H1 (cell line): ENCODE measurements at regions not wholly inside any gene's neighbourhood (a gene's known extent, or its start where the extent isn't known, plus 50 kb on each side); places are given as distances from the start of the nearest gene placed in this dataset.

Experiments
- CTCF ChIA-PET: fragments of 300-600 bp; sonication (Branson Sonifier 250); formaldehyde crosslinking; loops from one replicate; lab custom pipeline; 2021; ENCODE audit not compliant: partially characterized antibody; lab: Charles Lee
- POLR2A ChIA-PET: fragments of 300-600 bp; sonication (Branson Sonifier 250); formaldehyde crosslinking; loops from one replicate; lab custom pipeline; 2021; ENCODE audit warnings: inconsistent platforms; ENCODE audit not compliant: partially characterized antibody; lab: Charles Lee
- DNase-seq, 2 experiments: peaks; one replicate each; pipeline versions ENCODE4 v3.0.0 to v3.0.0-alpha.2; 2010 to 2022; ENCODE audit warnings: low spot score in 2 of 2, low read depth in 1 of 2, mixed read lengths in 1 of 2
- FAIRE-seq: peaks from 2 replicates; lab custom pipeline; 2011; peaks lifted over from hg19 to GRCh38; lab: Jason Lieb, UNC
- H2AFZ ChIP-seq: 2 replicates; pipeline ENCODE4 v1.8.1; 2012; ENCODE audit warnings: low read length, inconsistent platforms
- H2AK5ac ChIP-seq: 2 replicates; pipeline ENCODE4 v1.6.1; 2013; ENCODE audit warnings: low read depth, low read length
- H2BK120ac ChIP-seq: replicated peaks from 2 replicates; pipeline ENCODE3; 2013; ENCODE audit warnings: low read depth, low read length, inconsistent platforms
- H2BK12ac ChIP-seq: 2 replicates; pipeline ENCODE4 v1.6.1; 2013; ENCODE audit warnings: low read depth, low read length
- H2BK15ac ChIP-seq: 2 replicates; pipeline ENCODE4 v1.6.1; 2013; ENCODE audit warnings: low read length
- H2BK20ac ChIP-seq: 2 replicates; pipeline ENCODE4 v1.6.1; 2013; ENCODE audit warnings: low read length
- H2BK5ac ChIP-seq: 2 replicates; pipeline ENCODE4 v1.6.1; 2013; ENCODE audit warnings: low read depth, low read length
- H3K14ac ChIP-seq: 2 replicates; pipeline ENCODE4 v1.6.1; 2013; ENCODE audit warnings: inconsistent platforms; ENCODE audit not compliant: insufficient read length
- H3K18ac ChIP-seq: 2 replicates; pipeline ENCODE4 v1.6.1; 2013; ENCODE audit warnings: low read length; ENCODE audit errors: extremely low read depth
- H3K23ac ChIP-seq: 2 replicates; pipeline ENCODE4 v1.6.1; 2013; ENCODE audit warnings: inconsistent platforms; ENCODE audit not compliant: insufficient read length
- H3K23me2 ChIP-seq: 2 replicates; pipeline ENCODE4 v1.6.1; 2013; ENCODE audit warnings: low read depth, low read length
- H3K27ac ChIP-seq: 2 replicates; pipeline ENCODE4 v1.6.1; 2011; ENCODE audit warnings: low read depth, low read length, inconsistent platforms
- H3K27me3 ChIP-seq, 4 experiments: replicated peaks in 1 of 4; 1 replicate in 1 of 4; 2 replicates in 3 of 4; pipeline versions ENCODE4 v1.6.1 to v1.8.1; 2011 to 2013; ENCODE audit warnings: low read length in 3 of 4, mild to moderate bottlenecking in 3 of 4, inconsistent platforms in 2 of 4, mixed read lengths in 2 of 4, moderate library complexity in 1 of 4; ENCODE audit not compliant: control insufficient read depth in 3 of 4, insufficient read depth in 3 of 4; ENCODE audit errors: extremely low read depth in 1 of 4
- H3K36me3 ChIP-seq, 4 experiments: 2 replicates each; pipeline versions ENCODE4 v1.6.1 to v1.8.1; 2011 to 2013; ENCODE audit warnings: mild to moderate bottlenecking in 4 of 4, low read length in 3 of 4, moderate library complexity in 2 of 4, control low read depth in 1 of 4, inconsistent platforms in 1 of 4; ENCODE audit not compliant: insufficient read depth in 4 of 4, control insufficient read depth in 2 of 4
- H3K4ac ChIP-seq: replicated peaks from 2 replicates; pipeline ENCODE3; 2013; ENCODE audit warnings: low read length, low read depth, mixed read lengths, inconsistent platforms; ENCODE audit not compliant: insufficient read length
- H3K4me1 ChIP-seq, 4 experiments: replicated peaks in 1 of 4; 1 replicate in 1 of 4; 2 replicates in 3 of 4; pipeline versions ENCODE4 v1.6.1 to v1.8.1; 2011 to 2013; ENCODE audit warnings: low read length in 3 of 4, inconsistent platforms in 2 of 4, mixed read lengths in 1 of 4; ENCODE audit not compliant: insufficient read depth in 4 of 4, control insufficient read depth in 3 of 4
- H3K4me2 ChIP-seq, 2 experiments: 2 replicates each; pipeline versions ENCODE4 v1.6.1 to v1.8.1; 2011 to 2013; ENCODE audit warnings: low read depth in 2 of 2, low read length in 2 of 2, control low read depth in 1 of 2, inconsistent platforms in 1 of 2, mild to moderate bottlenecking in 1 of 2; ENCODE audit not compliant: insufficient read depth in 1 of 2
- H3K4me3 ChIP-seq, 4 experiments: fragments of 200-600, 300-600 bp in 1 of 4; sonication (generic), shearing (Covaris generic), sonication (Bioruptor Twin) in 1 of 4; 2 replicates each; pipeline versions ENCODE4 v1.5.1 to v1.8.1; 2011 to 2016; ENCODE audit warnings: low read length in 4 of 4, low read depth in 3 of 4, control low read depth in 2 of 4, inconsistent platforms in 2 of 4, mild to moderate bottlenecking in 2 of 4, mixed read lengths in 1 of 4, moderate library complexity in 1 of 4; ENCODE audit not compliant: insufficient read depth in 2 of 4; ENCODE audit errors: extremely low read depth in 1 of 4
- H3K56ac ChIP-seq: replicated peaks from 2 replicates; pipeline ENCODE3; 2013; ENCODE audit warnings: low read depth, mild to moderate bottlenecking, mixed read lengths, low read length, inconsistent platforms; ENCODE audit not compliant: insufficient read length
- H3K79me1 ChIP-seq: 2 replicates; pipeline ENCODE4 v1.6.1; 2013; ENCODE audit warnings: low read depth, low read length, control low read depth
- H3K79me2 ChIP-seq, 2 experiments: 2 replicates each; pipeline versions ENCODE4 v1.6.1 to v1.8.1; 2012 to 2013; ENCODE audit warnings: low read length in 2 of 2, mild to moderate bottlenecking in 2 of 2, inconsistent platforms in 1 of 2; ENCODE audit not compliant: insufficient read depth in 2 of 2, control insufficient read depth in 1 of 2
- H3K9ac ChIP-seq, 4 experiments: replicated peaks in 1 of 4; 1 replicate in 1 of 4; 2 replicates in 3 of 4; pipeline versions ENCODE4 v1.6.1 to v1.8.1; 2011 to 2013; ENCODE audit warnings: low read depth in 3 of 4, low read length in 3 of 4, control low read depth in 2 of 4, mild to moderate bottlenecking in 2 of 4, moderate library complexity in 2 of 4, inconsistent platforms in 1 of 4; ENCODE audit errors: extremely low read depth in 1 of 4
- H3K9me3 ChIP-seq, 2 experiments: 2 replicates each; pipeline versions ENCODE4 v1.6.1 to v1.8.1; 2012 to 2013; ENCODE audit warnings: mild to moderate bottlenecking in 2 of 2, moderate library complexity in 2 of 2, control low read depth in 1 of 2, inconsistent platforms in 1 of 2, low read depth in 1 of 2, low read length in 1 of 2, mixed read lengths in 1 of 2; ENCODE audit not compliant: insufficient read depth in 2 of 2
- H4K20me1 ChIP-seq, 2 experiments: replicated peaks in 1 of 2; 2 replicates each; pipeline versions ENCODE3 to v1.8.1; 2011 to 2013; ENCODE audit warnings: inconsistent platforms in 2 of 2, low read length in 2 of 2, mild to moderate bottlenecking in 1 of 2; ENCODE audit not compliant: insufficient read depth in 2 of 2, control insufficient read depth in 1 of 2
- H4K5ac ChIP-seq: 2 replicates; pipeline ENCODE4 v1.6.1; 2013; ENCODE audit warnings: low read length, low read depth, mixed read lengths, inconsistent platforms; ENCODE audit not compliant: insufficient read length
- H4K8ac ChIP-seq: 2 replicates; pipeline ENCODE4 v1.8.0; 2013; ENCODE audit warnings: mild to moderate bottlenecking, moderate library complexity, low read length, inconsistent platforms; ENCODE audit not compliant: insufficient read depth; ENCODE audit errors: extremely low read depth
- H4K91ac ChIP-seq: replicated peaks from 2 replicates; pipeline ENCODE3; 2013; ENCODE audit warnings: low read length, mixed read lengths, inconsistent platforms; ENCODE audit not compliant: insufficient read length
- MAFK ChIP-seq: IDR thresholded peaks from 2 replicates; pipeline ENCODE4 v1.6.1; 2012; ENCODE audit warnings: low read depth, mild to moderate bottlenecking, improper control_type of control experiment, low read length
- WGBS, 2 experiments: shearing (Covaris generic) in 1 of 2; methylation state at CpG; one replicate each; pipeline versions ENCODE4 v1.1.6 to v1.1.7; 2013 to 2015; ENCODE audit warnings: low lambda C conversion rate in 2 of 2, mixed read lengths in 2 of 2, inconsistent platforms in 1 of 2, low coverage in 1 of 2, missing lambda C conversion rate in 1 of 2; ENCODE audit not compliant: insufficient replicate concordance in 2 of 2, insufficient coverage in 1 of 2, insufficient read length in 1 of 2; ENCODE audit errors: extremely low coverage in 1 of 2, missing lambda C conversion rate in 1 of 2; 5-methylcytosine and 5-hydroxymethylcytosine counted together

DNA sequence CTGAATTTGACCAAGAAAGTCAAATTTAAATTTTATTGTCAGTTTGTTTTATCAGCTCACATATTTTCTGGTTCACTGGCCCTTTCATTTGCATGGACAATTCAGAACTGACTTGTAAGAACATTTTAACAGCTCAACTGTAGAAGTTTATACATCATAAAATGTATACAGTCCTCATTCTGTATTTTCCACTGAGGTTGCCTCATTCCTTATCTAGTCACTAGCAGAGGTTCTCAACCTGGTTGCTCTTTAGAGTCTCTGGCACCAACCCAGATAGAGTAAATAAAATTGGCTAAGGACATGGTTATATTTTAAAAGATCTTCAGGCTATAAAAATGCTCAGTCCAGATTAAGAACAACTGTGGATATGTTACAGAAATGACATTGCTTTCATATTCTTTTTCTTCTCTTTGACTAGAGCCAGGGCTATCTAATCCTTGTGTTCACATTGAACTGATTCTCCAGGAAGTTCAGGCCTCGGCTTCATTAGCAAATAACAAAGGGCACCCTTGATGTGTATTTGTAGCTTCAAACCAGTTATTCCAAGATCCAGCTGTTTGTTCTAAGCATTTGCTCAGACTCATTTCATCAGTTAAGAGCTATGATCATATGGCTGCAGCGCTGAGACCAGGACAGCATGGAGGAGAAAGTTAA is 782.5 kb downstream of the ETS1 start:
- H3K9me3 ChIP-seq, result no peaks in the 10 kb centered on the region
- CTCF ChIA-PET, result no interaction called here
- TF ChIP-seq MAFK, result no peak

More for the DNA sequence above, 782.5 kb downstream of the ETS1 start:
- Histone ChIP-seq H3K56ac (no peak overlapping the region), H2BK12ac (no peak overlapping the region), H2BK20ac (no peak overlapping the region), H3K79me2 (no peaks in the 10 kb centered on the region), H2BK5ac (no peak overlapping the region), H3K27me3 (no peaks in the 10 kb centered on the region), H3K23me2 (no peaks in the 10 kb centered on the region; the same call in 1 of the 2 replicates), H3K23ac (no peak overlapping the region), H3K9ac (no peak overlapping the region), H3K4me3 (no peak overlapping the region), H3K14ac (no peak overlapping the region), H2AK5ac (no peak overlapping the region), H3K18ac (no peak overlapping the region), H3K79me1 (no peaks in the 10 kb centered on the region), H2BK15ac (no peak overlapping the region), H4K91ac (no peak overlapping the region), H2AFZ (no peak overlapping the region), H3K4me1 (no peaks in the 10 kb centered on the region), H4K8ac (no peak overlapping the region), H3K4ac (no peak overlapping the region), H4K20me1 (no peaks in the 10 kb centered on the region), H4K5ac (no peak overlapping the region), H3K27ac (no peak overlapping the region), H3K4me2 (no peak overlapping the region), H2BK120ac (no peak overlapping the region), H3K36me3 (no peaks in the 10 kb centered on the region)
- FAIRE-seq (no peak), DNase-seq (no peak)
- 97% methylated on average over 2 of the region's 2 CpGs; no CpG with 5 or more reads in 1 of the 2 experiments for WGBS, 2 experiments
- POLR2A ChIA-PET, result no interaction called here
